Panc1 (cell line): ENCODE measurements at regions not wholly inside any gene's neighbourhood (a gene's known extent, or its start where the extent isn't known, plus 50 kb on each side); places are given as distances from the start of the nearest gene placed in this dataset.

ENCODE experiments used
- POLR2AphosphoS5 ChIP-seq: IDR thresholded peaks from 2 replicates; pipeline ENCODE4 v1.6.1; 2012; ENCODE audit warnings: mild to moderate bottlenecking, low read depth, low read length, moderate library complexity
- SIN3A ChIP-seq: IDR thresholded peaks from 2 replicates; pipeline ENCODE4 v1.6.1; 2012; ENCODE audit warnings: low read depth, mild to moderate bottlenecking, low read length, moderate library complexity, borderline replicate concordance; ENCODE audit not compliant: insufficient read depth
- TCF7L2 ChIP-seq: IDR thresholded peaks from 2 replicates; pipeline ENCODE4 v1.6.1; 2011; ENCODE audit warnings: mild to moderate bottlenecking, low read depth, low read length, inconsistent platforms
- TF ChIP-seq, protein P1 (sequence below): fragments of 450-650 bp; IDR thresholded peaks from 2 replicates; pipeline ENCODE4 v1.5.1; 2017; ENCODE audit warnings: mild to moderate bottlenecking
- TF ChIP-seq, protein P2 (sequence below), 2 experiments: IDR thresholded peaks; 2 replicates each; pipeline ENCODE4 v1.6.1; 2011 to 2012; ENCODE audit warnings: low read depth in 2 of 2, control low read depth in 1 of 2, low read length in 1 of 2, mild to moderate bottlenecking in 1 of 2, moderate library complexity in 1 of 2; ENCODE audit not compliant: insufficient read depth in 1 of 2

DNA sequence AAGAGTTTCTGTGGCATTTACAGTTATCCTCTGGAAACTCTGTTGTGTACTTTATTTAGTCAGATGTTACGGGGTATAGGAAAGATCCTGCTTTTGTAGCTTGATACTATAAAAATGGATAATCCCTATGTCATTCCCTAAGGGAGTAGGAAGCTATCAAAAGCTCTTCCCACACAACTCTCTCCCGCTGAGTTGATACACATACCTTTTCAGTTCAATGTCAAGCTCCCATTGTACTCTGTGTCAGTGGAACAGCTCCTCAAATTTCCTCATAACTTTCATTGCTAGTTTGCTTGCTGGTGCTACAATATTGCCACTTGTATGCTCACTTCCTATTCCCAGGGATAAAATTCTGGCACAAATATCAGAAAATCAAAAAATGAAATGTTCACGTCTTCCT is 893.3 kb upstream of the GBE1 start:
- TF ChIP-seq, protein P1, sequence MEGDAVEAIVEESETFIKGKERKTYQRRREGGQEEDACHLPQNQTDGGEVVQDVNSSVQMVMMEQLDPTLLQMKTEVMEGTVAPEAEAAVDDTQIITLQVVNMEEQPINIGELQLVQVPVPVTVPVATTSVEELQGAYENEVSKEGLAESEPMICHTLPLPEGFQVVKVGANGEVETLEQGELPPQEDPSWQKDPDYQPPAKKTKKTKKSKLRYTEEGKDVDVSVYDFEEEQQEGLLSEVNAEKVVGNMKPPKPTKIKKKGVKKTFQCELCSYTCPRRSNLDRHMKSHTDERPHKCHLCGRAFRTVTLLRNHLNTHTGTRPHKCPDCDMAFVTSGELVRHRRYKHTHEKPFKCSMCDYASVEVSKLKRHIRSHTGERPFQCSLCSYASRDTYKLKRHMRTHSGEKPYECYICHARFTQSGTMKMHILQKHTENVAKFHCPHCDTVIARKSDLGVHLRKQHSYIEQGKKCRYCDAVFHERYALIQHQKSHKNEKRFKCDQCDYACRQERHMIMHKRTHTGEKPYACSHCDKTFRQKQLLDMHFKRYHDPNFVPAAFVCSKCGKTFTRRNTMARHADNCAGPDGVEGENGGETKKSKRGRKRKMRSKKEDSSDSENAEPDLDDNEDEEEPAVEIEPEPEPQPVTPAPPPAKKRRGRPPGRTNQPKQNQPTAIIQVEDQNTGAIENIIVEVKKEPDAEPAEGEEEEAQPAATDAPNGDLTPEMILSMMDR = no peak
- no peak for TF ChIP-seq POLR2AphosphoS5
- no peak for TF ChIP-seq TCF7L2
- no peak for TF ChIP-seq SIN3A
- TF ChIP-seq, protein P2, sequence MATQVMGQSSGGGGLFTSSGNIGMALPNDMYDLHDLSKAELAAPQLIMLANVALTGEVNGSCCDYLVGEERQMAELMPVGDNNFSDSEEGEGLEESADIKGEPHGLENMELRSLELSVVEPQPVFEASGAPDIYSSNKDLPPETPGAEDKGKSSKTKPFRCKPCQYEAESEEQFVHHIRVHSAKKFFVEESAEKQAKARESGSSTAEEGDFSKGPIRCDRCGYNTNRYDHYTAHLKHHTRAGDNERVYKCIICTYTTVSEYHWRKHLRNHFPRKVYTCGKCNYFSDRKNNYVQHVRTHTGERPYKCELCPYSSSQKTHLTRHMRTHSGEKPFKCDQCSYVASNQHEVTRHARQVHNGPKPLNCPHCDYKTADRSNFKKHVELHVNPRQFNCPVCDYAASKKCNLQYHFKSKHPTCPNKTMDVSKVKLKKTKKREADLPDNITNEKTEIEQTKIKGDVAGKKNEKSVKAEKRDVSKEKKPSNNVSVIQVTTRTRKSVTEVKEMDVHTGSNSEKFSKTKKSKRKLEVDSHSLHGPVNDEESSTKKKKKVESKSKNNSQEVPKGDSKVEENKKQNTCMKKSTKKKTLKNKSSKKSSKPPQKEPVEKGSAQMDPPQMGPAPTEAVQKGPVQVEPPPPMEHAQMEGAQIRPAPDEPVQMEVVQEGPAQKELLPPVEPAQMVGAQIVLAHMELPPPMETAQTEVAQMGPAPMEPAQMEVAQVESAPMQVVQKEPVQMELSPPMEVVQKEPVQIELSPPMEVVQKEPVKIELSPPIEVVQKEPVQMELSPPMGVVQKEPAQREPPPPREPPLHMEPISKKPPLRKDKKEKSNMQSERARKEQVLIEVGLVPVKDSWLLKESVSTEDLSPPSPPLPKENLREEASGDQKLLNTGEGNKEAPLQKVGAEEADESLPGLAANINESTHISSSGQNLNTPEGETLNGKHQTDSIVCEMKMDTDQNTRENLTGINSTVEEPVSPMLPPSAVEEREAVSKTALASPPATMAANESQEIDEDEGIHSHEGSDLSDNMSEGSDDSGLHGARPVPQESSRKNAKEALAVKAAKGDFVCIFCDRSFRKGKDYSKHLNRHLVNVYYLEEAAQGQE (IDR thresholded peaks at IDR 0.05; ENCODE audit: insufficient read depth in 1 of 2, low read depth in 2 of 2, low read length in 1 of 2) = no peak
